T47D (cell line): ENCODE measurements at regions not wholly inside any gene's neighbourhood (a gene's known extent, or its start where the extent isn't known, plus 50 kb on each side); places are given as distances from the start of the nearest gene placed in this dataset.

Experiments used
- DNase-seq, 2 experiments: peaks; one replicate each; pipeline versions ENCODE4 v3.0.0 to v3.0.0-alpha.2; 2011 to 2012; ENCODE audit warnings: low read depth in 1 of 2, low spot score in 1 of 2
- JUND ChIP-seq: IDR thresholded peaks from 2 replicates; pipeline ENCODE4 v1.6.1; 2012; ENCODE audit warnings: low read depth
- in situ Hi-C: cut with HindIII; loops from 2 replicates; pipeline ENCODE4 v1.10.0; 2016; ENCODE audit warnings: low sequenced_read_pairs, low pct_unique_long_range_greater_than_20kb

DNA sequence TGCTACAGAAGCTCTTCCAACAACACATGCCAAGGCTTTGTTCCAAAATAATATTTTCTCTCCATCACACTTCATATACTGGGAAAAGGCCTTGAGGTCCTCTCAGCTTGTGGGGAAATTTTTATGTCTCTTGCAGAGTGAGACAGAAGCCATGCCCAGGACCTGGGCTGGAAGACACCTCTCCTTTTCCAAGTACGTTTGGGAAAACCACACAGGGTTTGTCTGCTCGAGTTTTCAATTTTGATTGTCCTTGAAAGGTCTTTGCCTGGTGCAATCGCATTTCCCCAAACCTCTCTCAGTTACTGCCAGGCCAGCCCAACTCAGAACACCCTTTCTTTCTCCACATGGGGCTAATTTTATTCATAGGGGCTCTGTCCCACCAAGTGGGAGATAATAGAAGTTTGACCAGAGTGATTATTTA lies 272.2 kb downstream of the OSR1 start:
- no peak for DNase-seq
- in situ Hi-C loops = no loop called here

DNA sequence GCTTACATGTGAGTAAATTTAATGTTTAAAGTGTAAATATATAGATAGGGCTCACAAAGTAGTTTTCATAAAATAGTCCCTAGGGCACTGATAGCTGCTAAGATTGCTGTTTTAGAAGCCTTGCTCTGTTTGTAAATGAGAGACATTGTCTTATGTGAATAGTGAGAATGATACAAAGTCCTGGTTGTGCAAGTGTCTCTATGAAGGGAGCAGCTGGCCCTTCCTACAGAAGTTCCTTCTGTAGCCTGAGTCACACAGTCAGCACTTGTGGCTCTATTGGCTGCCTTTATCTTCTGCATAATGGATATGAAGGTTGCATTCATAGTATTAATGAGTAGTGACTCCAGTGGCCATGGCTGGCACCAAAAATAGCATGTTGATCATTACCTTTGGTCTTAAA lies 279.7 kb downstream of the OSR1 start:
- no peak for DNase-seq
- no peak for TF ChIP-seq JUND
- in situ Hi-C loops = no loop called here

More for the DNA sequence above, 272.2 kb downstream of the OSR1 start:
- no peak for TF ChIP-seq JUND

DNA sequence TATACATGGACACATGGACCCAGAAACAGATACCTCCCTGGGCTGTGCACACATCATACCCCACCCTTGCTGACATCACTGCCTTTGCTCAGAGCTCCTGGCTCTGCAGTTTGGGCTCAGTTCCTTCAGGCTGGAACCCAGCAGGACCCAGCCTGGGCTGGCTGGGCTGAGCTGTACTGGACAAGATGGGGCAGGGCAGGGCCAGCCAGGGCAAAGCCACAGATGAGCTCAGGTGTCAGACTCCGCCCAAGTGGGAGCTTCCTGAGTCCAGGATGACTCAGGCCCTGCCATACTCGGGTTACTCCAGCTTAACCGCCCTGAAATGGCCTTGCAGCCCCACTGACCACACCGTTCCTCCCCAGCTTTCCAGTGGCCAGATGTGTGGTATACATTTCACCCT lies 284.9 kb downstream of the OSR1 start:
- peak in 1 of 2 experiments; percentile 62 for DNase-seq
- in situ Hi-C loops = no loop called here
- no peak for TF ChIP-seq JUND

DNA sequence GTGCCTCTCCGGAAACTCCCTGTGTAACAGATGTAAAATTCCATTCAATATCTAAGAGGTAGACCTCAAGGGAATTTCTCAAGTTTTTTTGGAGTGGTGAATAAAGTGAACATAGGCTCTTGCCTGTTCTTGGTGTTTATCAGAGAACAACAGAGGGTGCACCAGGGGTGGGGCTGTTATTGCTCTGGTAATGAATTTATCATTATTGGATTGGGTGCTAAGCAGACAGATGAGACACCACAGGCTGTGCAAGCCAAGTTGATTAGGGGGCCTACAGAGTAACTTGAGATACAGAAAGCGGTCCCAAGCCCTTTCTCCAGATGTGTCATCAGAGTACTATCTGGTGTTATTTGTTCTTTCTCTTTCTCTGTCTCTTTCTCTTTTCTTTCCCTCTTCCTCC lies 286.3 kb downstream of the OSR1 start:
- no peak for DNase-seq
- no peak for TF ChIP-seq JUND
- in situ Hi-C loops = no loop called here

DNA sequence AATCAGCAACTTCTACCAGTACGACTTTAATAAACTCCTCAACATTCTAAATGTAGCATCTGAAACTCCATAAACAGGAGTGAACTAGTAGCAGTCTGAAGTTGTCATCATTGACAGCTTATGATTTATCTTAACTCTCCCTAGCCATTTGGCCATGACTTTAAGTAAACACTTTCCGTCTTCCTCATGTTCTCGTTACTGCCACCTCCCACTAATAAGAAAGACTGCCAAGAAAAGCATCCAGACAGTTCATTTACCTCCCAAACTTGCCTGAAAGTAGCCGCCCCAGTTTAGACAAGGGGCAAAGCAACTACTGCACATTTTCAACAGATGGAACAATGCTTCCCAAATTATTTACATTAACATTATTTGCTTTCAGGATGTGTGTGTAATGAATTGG lies 287.5 kb downstream of the OSR1 start:
- DNase-seq = peak in 1 of 2 experiments; percentile 38
- TF ChIP-seq JUND = no peak
- in situ Hi-C loops = no loop called here

DNA sequence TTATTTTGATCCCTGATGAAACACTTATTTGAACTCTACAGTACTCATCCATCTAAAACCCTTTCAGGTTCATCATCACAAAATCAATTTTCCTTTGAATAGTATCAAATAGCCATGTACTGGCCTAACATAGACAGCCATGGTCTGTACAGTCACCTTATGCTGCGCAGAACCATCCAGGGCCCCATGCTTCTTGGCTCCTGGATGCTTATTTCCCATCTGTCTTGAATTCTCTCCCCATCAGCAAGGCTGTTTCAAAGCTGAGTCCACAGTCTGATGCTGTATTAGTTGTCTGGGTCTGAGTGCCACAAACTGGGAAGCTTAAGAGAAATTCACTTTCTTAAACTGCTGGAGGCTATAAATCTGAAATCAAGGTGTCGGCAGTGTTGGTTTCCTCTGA lies 290.2 kb downstream of the OSR1 start:
- in situ Hi-C loops = no loop called here
- TF ChIP-seq JUND = no peak
- DNase-seq = no peak

DNA sequence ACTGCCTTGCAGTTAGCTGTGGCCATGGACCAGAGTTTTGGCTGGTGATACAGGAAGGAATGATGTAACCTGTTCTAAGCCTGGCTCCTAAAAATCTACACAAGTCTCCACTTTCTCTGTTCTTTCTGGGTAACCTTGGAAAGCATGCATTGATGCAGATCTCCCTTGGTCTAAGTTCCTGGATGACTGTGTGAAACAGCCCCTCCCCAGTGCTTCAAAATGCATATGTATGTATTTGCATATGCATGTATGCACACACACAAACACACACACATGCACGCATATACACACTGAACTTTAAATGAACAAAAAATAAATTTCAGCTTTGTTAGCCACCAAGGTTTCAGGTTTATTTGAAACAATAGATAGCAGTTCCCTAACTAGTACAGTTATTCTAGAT lies 296.1 kb downstream of the OSR1 start:
- DNase-seq = no peak
- TF ChIP-seq JUND = no peak
- in situ Hi-C loops = no loop called here

DNA sequence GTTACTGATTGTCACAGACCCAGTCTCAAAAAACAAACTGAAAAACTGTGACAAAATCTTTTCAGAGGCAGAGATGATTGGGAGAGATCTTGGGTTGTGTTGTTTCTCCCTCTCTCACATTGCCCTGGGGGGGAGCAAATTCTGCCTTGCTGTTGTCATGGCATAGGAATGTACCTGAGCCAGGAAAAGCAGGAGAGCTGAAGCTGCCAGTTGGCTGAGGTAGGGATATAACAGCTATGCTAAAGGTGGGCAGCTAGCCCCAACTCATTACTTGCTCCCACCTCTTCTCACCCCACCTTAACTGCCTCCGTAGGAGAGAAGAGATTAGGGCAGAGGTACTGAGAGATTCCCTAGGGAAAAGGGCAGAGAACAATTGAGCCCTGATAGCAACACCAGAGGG lies 299.3 kb downstream of the OSR1 start:
- peak; percentile 94 for TF ChIP-seq JUND
- DNase-seq = peak; percentile 11 to 91
- in situ Hi-C loops = no loop called here

DNA sequence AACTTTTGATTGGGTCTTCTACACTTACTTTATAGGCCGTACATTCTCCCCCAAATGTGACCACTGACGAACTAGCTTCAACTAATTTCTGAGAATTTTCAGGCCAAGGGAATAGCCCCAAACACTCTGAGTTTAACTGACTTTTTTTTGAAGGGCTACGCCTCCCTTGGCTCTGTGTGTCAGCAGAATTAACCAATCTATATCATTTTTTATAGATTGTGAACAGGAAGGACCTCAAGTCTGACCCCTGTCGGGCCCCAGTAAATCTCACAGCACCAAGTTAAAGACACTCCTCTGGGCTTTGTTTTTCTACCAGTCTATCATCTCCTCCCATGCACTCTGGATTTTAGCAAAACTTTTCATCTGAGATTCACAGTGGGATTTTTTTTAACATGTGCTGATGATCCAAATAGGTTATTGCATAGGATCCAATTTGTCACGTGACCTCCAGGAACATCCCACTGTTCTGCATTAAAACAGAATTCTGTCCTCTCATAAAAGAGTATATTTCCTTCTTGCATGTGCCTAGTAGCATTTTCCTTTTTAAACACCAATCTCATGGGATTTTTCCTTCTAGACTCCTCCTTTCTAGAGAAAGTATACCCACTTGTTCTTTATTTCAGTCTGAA lies 307.1 kb downstream of the OSR1 start:
- in situ Hi-C loops = no loop called here
- no peak for TF ChIP-seq JUND
- no peak for DNase-seq

DNA sequence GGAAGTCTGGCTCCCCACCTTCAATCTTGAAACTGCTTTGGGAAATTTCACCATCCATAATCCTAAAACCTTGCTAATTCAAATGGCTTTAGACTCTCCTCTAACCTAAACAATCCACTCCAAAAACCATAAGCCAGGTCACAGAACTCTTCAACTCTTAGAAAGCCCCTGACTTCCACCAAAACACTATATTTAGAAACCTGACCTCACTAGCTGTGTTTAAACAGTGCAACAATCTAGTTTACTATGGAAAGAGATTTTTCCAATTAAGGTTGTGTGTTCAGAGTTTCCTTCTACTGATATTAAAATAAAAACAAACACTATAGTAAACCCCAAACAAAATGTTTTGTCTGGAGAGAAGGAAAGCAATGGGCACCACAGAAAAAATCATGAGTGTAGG lies 308.1 kb downstream of the OSR1 start:
- in situ Hi-C loops = no loop called here

DNA sequence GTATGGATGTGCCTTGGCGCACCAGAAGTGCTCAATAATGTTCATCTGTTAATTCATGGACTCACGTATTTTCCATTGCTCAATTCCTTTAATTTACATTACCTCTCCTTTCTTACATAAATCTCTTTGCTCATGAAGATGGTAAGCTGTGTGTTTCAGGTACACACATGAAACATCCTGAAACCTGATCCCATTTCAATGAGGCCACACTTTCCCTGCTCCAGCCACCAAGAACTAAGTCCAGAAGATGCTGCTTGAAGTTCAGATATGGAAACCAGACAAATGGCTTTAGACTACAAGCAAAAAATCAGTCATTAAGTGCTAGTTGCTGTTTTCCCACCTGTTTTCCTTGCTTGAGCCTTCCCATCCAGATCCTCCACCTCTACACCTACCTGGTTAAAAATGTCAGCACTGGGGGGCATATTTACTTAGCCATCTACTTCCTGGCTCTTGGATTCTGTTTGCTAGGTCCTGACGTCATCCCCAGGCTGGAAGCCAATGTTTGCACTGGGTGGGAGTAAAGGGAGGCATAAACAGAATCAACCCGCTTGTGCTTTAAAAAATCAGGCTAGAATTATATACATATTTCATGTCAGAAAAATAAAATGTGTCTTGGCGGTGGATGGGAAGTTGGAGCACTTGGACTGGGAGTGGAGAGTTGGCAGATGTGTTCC lies 309.7 kb downstream of the OSR1 start:
- in situ Hi-C loops = no loop called here
- TF ChIP-seq JUND = peak; percentile 80
- peak in 1 of 2 experiments; percentile 81 for DNase-seq

More for the DNA sequence above, 308.1 kb downstream of the OSR1 start:
- no peak for TF ChIP-seq JUND
- DNase-seq = no peak

DNA sequence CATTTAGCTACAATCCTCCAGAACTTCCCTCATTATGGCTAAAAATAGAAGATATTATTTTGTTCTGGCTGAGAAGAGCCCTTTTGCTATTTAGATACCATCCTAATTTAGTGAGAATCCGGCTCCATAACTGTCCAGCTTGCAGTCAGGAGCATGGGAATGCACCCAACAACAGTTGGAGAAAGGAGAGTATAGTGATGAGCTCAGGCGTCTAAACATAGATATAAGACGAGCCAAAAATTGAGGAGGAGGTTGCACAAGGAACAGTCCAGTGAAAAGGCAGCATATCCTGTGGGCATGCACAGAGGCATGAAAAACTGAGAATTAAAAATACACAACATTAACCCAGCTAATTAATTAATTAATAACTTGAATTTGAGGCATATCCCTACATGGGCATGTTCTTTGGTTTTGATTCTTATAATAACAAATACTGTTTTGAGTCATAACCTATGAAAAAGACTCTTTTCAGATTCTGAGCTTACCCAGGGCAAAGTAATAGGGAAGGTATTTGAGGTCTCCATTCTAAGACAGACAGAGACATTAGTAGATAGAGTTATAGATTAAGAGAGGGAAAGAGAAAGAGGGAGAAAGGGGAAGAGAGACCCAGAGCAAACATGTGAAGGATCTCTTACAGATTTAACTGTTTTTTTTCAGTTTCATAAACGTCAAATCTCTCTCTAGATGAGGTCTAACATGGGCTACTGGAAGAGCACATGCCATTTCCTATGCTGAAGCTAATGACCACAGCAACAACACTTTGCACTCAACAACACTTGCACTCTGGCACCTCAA lies 311.2 kb downstream of the OSR1 start:
- in situ Hi-C loops = no loop called here
- TF ChIP-seq JUND = no peak
- DNase-seq = no peak

DNA sequence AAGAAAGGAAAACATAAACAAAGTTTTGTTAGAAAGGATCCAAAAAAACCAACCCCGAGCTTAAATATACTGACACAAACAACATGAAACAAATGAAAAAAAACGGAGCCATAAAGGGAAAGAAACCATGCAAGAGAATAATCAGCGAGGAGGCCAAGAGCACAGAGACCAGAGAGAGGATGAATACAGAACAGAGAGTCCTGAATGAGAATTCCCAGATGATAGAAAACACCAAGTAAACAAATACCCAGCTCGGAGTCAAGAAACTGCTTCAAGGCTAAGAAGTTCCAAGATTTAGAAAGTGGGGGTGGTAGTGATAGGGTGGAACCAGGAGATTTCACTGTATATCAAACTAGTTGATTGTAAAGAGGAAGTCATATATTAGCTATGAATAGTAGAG lies 313.3 kb downstream of the OSR1 start:
- no peak for TF ChIP-seq JUND
- DNase-seq = no peak
- in situ Hi-C loops = no loop called here
